Upper lobe of left lung (tissue), 4 donors: ENCODE measurements at regions not wholly inside any gene's neighbourhood (a gene's known extent, or its start where the extent isn't known, plus 50 kb on each side); places are given as distances from the start of the nearest gene placed in this dataset.

Experiments
- EP300 ChIP-seq, 4 donors: sonication (generic); formaldehyde crosslinking; IDR thresholded peaks; one replicate each; pipeline ENCODE4 v1.5.1; 2017; ENCODE audit warnings: antibody characterized with exemption in 4 of 4, control low read depth in 2 of 4
- POLR2A ChIP-seq, 4 donors: fragments of 450-650 bp; IDR thresholded peaks; one replicate each; pipeline ENCODE4 v1.5.1; 2016 to 2017; ENCODE audit warnings: antibody characterized with exemption in 4 of 4, mild to moderate bottlenecking in 2 of 4
- POLR2AphosphoS5 ChIP-seq, 2 donors: sonication (generic); formaldehyde crosslinking; IDR thresholded peaks; one replicate each; pipeline ENCODE4 v1.5.1; 2017; ENCODE audit warnings: antibody characterized with exemption in 2 of 2
- TF ChIP-seq, protein P1 (sequence below), 6 experiments: fragments of 450-650 bp in 4 of 6; fragments of 200-600 bp in 2 of 6; sonication (generic) in 2 of 6; IDR thresholded peaks; one replicate each; pipeline ENCODE4 v1.5.1; 2016 to 2019; ENCODE audit warnings: antibody characterized with exemption in 6 of 6

- no peak for TF ChIP-seq POLR2AphosphoS5 (IDR thresholded peaks at IDR 0.05)
- TF ChIP-seq, protein P1, sequence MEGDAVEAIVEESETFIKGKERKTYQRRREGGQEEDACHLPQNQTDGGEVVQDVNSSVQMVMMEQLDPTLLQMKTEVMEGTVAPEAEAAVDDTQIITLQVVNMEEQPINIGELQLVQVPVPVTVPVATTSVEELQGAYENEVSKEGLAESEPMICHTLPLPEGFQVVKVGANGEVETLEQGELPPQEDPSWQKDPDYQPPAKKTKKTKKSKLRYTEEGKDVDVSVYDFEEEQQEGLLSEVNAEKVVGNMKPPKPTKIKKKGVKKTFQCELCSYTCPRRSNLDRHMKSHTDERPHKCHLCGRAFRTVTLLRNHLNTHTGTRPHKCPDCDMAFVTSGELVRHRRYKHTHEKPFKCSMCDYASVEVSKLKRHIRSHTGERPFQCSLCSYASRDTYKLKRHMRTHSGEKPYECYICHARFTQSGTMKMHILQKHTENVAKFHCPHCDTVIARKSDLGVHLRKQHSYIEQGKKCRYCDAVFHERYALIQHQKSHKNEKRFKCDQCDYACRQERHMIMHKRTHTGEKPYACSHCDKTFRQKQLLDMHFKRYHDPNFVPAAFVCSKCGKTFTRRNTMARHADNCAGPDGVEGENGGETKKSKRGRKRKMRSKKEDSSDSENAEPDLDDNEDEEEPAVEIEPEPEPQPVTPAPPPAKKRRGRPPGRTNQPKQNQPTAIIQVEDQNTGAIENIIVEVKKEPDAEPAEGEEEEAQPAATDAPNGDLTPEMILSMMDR (IDR thresholded peaks at IDR 0.05): no peak
- no peak for TF ChIP-seq POLR2A (IDR thresholded peaks at IDR 0.05)
- TF ChIP-seq EP300 (IDR thresholded peaks at IDR 0.05): no peak
Measured at GRCh38 chr2:66869076-66869475, 434.2 kb downstream of the MEIS1 start.
